MM.1S (cell line): ENCODE measurements at regions not wholly inside any gene's neighbourhood (a gene's known extent, or its start where the extent isn't known, plus 50 kb on each side); places are given as distances from the start of the nearest gene placed in this dataset.

ENCODE experiments used
- CTCF ChIP-seq: fragments of 300-600 bp; sonication (generic); IDR thresholded peaks from 2 replicates; pipeline ENCODE4 v1.5.1; 2016; ENCODE audit warnings: antibody characterized with exemption, low read length, mixed read lengths
- EZH2 ChIP-seq: fragments of 300-600 bp; sonication (generic); optimal IDR thresholded peaks from 2 replicates; pipeline ENCODE3; 2017; ENCODE audit warnings: low read depth, mild to moderate bottlenecking, antibody characterized with exemption, low read length, mixed read lengths
- EZH2phosphoT487 ChIP-seq: fragments of 300-600 bp; sonication (generic); IDR thresholded peaks from 2 replicates; pipeline ENCODE4 v1.6.1; 2018; ENCODE audit warnings: antibody characterized with exemption, low read length

- no peak for TF ChIP-seq CTCF
- no peak for TF ChIP-seq EZH2
- no peak for TF ChIP-seq EZH2phosphoT487
Observed at GRCh38 chr12:115199831-115200230, 515.9 kb upstream of the TBX3 start.
